T-helper 17 cell (primary cell): ENCODE measurements at regions not wholly inside any gene's neighbourhood (a gene's known extent, or its start where the extent isn't known, plus 50 kb on each side); places are given as distances from the start of the nearest gene placed in this dataset.

Source experiments
- ATAC-seq: fragments of 150-1000 bp; cut with Tn5 transposase; 2 replicates; pipeline ENCODE4 v1.10.0; 2021; ENCODE audit warnings: mild to moderate bottlenecking, moderate library complexity
- DNase-seq, 3 donors: peaks; one replicate each; pipeline versions ENCODE4 v3.0.0 to v3.0.0-alpha.2; 2020 to 2021
- H3K9me3 ChIP-seq: one replicate; pipeline ENCODE4 v1.7.0; 2013; ENCODE audit warnings: low read length, mild to moderate bottlenecking; ENCODE audit not compliant: control insufficient read depth, poor library complexity, severe bottlenecking
- H3K27ac Mint-ChIP-seq: one replicate; pipeline ENCODE4 v1.8.0; 2022; ENCODE audit warnings: mild to moderate bottlenecking, moderate library complexity, mixed read lengths
- H3K27me3 Mint-ChIP-seq: one replicate; pipeline ENCODE4 v1.8.0; 2022; ENCODE audit warnings: mixed read lengths
- H3K36me3 Mint-ChIP-seq: one replicate; pipeline ENCODE4 v1.8.0; 2022; ENCODE audit warnings: low read depth, mixed read lengths
- H3K4me1 Mint-ChIP-seq: one replicate; pipeline ENCODE4 v1.8.0; 2022; ENCODE audit warnings: mild to moderate bottlenecking, mixed read lengths
- H3K4me3 Mint-ChIP-seq: one replicate; pipeline ENCODE4 v1.8.0; 2022; ENCODE audit warnings: mild to moderate bottlenecking, moderate library complexity, mixed read lengths

DNA sequence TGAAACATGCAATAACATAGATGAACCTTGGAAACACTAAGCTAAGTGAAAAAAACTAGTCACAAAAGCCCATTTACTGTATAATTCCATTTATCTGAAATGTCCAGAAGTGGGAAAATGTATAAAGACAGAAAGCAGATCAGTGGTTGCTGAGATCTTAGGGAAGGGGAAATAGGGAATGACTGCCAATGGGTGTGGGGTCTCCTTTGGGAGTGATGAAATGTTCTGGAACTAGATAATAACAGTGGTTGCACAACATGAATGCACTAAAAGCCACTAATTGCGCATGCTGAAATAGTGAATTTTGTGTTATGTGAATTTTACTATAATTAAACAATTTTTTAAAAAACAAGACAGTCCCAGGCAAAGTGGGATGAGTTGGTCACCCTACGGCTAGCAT is 472.8 kb downstream of the CCDC171 start:
- no peaks in the 10 kb centered on the region for H3K27me3 Mint-ChIP-seq
- H3K9me3 ChIP-seq, result peaks cover 3% of the 10 kb centered on the region
- H3K36me3 Mint-ChIP-seq, result no peaks in the 10 kb centered on the region
- DNase-seq (no peak), ATAC-seq (no peak)
- H3K4me1 Mint-ChIP-seq, result no peaks in the 10 kb centered on the region
- no peak overlapping the region for H3K27ac Mint-ChIP-seq
- H3K4me3 Mint-ChIP-seq, result no peak overlapping the region

DNA sequence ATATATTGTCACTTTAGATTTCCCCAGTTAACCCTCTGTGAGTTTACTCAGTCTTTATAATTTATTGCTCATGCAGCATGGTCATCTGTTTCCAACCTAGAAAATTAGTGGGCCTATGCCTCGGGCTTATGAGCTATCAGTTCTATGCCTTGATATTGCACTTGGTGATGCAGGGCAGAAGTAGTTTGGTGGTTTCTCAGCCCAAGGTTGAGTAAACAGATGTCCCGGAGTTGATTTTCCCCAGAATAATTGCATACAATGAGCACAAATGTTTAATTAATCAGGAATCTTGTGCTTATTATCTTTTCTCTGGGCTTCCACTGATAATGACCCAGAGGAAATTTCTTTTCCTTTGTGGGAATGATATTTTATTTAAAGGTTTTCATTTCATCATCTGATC is 474.0 kb downstream of the CCDC171 start:
- Mint-ChIP-seq H3K36me3 (no peaks in the 10 kb centered on the region), H3K4me1 (no peaks in the 10 kb centered on the region), H3K27ac (no peak overlapping the region), H3K27me3 (no peaks in the 10 kb centered on the region), H3K4me3 (no peak overlapping the region)
- DNase-seq, result no peak
- no peak for ATAC-seq
- H3K9me3 ChIP-seq, result peaks cover 3% of the 10 kb centered on the region

DNA sequence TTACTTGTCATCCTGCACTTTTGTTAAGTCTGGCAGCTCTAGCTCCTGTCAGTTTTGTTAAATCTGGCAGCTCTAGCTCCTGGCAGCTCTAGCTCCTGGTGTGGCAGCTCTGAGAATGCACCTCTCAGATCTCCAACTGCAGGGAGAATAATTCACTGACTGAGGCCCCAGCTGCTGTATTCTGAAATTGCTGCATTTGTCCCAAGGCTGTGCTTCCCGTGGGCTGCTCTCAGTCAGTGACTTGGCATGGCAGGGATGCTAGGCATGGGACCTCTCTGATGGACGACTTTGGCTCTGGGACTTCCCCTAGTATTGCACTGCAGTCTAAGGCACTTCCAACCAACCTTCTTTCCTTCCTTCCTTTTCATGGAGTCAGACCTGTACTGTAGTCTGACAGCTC is 475.7 kb downstream of the CCDC171 start:
- Mint-ChIP-seq H3K27ac (no peak overlapping the region), H3K4me1 (no peaks in the 10 kb centered on the region), H3K27me3 (no peaks in the 10 kb centered on the region), H3K36me3 (no peaks in the 10 kb centered on the region), H3K4me3 (no peak overlapping the region)
- ATAC-seq (no peak), DNase-seq (no peak)
- H3K9me3 ChIP-seq, result peaks cover 3% of the 10 kb centered on the region

DNA sequence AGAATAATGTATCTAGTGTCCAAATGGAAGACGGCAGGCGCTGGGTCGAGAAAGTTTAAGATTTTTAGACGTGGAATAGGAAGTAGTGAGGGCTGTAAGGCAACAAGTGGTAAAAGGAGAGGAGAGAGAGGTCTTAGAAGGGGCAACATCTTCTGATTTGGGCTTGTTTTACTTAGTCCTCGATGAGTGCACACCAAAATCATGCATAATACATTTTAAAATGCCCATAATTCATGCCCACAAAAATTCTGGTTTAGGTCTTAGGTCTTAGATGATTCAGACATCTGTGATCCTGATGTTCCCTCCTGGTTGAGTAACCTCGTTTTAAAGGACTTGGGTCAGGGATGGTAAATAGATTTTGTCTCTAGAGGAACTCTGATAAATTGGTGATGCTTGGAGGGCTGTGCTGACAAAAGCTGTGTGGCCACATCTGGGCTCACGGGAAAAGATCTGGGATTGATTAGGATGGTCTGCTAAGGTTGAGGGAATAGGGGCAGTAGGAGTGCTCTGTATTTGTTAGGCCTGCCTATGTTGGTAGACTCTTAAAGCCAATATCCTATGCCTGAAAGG is 476.3 kb downstream of the CCDC171 start:
- ATAC-seq, result no peak
- no peaks in the 10 kb centered on the region for H3K27me3 Mint-ChIP-seq
- no peak for DNase-seq
- no peak overlapping the region for H3K27ac Mint-ChIP-seq
- no peaks in the 10 kb centered on the region for H3K4me1 Mint-ChIP-seq
- no peaks in the 10 kb centered on the region for H3K36me3 Mint-ChIP-seq
- peaks cover 3% of the 10 kb centered on the region for H3K9me3 ChIP-seq
- H3K4me3 Mint-ChIP-seq, result no peak overlapping the region

DNA sequence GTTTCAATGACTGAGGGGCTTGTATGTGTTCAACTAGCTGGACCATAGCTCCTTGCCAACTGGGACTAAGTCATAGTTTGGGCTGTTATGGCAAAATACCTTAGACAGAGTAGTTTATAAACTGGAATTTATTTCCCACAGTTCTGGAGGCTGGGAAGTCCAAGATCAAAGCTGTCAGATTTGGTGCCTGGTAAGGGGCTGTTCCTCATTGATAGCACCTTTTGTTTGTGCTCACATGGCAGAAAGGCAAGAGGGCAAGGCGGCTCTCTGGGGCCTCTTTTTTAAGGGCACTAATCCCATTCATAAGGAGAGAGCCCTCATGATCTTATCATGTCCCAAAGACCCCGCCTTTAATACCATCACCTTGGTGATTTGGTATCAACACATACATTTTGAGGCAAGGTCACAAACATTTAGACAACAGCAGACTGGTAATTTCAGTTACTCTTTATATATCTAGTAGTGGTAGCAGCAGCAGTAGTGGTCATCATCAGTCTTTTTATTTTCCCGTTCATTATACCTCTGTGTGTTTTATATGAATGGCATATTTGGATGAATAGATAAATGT is 477.0 kb downstream of the CCDC171 start:
- no peak overlapping the region for H3K4me3 Mint-ChIP-seq
- H3K27me3 Mint-ChIP-seq, result no peaks in the 10 kb centered on the region
- H3K4me1 Mint-ChIP-seq, result no peaks in the 10 kb centered on the region
- ATAC-seq, result no peak
- H3K36me3 Mint-ChIP-seq, result no peaks in the 10 kb centered on the region
- peaks cover 3% of the 10 kb centered on the region for H3K9me3 ChIP-seq
- H3K27ac Mint-ChIP-seq, result no peak overlapping the region
- no peak for DNase-seq

DNA sequence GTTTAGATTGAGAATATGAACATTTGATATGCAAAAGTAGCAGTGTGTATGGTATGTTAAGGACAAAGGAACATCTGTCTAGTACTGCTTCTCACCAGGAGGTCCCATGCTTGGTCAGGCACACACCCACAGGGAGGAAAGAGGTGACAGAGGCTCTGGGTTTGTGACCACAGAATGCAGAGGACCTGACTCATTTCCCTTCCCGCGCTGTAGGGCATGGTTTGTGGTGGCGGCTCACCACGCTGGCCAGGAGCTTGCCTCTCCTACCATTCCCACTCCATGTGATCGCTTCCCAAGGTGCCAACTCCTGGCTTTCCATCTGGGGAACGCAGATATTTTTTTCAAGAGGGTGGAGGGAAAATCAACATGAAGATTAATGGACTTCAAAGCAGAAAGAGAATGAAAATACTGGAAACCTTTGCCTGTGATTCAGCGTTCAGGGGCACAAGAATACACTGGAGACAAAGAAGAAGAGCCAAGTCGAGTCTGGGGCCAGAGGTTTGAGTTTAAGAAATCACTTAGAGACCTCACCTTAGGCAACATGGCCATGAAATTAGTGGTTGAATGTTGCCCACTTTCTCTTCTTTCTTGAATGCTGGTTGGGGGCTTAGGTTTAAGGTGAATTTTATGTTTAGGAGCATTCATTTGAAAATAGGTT is 477.8 kb downstream of the CCDC171 start:
- Mint-ChIP-seq H3K4me3 (no peak overlapping the region), H3K4me1 (no peaks in the 10 kb centered on the region), H3K27me3 (no peaks in the 10 kb centered on the region), H3K27ac (no peak overlapping the region), H3K36me3 (no peaks in the 10 kb centered on the region)
- DNase-seq, result no peak
- no peak for ATAC-seq
- H3K9me3 ChIP-seq, result peaks cover 3% of the 10 kb centered on the region

DNA sequence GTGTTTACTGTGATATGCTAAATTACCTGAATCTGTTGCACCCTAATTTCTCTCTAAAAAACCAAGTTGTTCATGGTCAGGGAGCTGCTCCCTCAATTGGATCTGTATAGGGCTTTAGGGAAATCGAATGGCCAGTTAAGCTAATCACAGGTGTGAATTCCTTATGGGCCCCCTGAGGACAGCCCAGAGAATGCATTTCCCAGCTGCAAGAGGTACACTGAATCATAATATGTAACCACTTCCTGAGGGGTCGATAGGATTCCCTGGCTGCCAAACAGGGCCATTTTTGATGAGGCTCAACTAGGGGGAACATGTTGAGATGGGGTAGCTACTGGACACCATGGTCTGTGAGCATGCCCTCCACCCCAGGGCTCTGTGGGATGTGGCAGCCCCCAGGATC is 478.6 kb downstream of the CCDC171 start:
- Mint-ChIP-seq H3K36me3 (no peaks in the 10 kb centered on the region), H3K4me3 (no peak overlapping the region), H3K27me3 (no peaks in the 10 kb centered on the region), H3K4me1 (no peaks in the 10 kb centered on the region), H3K27ac (no peak overlapping the region)
- DNase-seq (no peak), ATAC-seq (no peak)
- peaks cover 3% of the 10 kb centered on the region for H3K9me3 ChIP-seq

DNA sequence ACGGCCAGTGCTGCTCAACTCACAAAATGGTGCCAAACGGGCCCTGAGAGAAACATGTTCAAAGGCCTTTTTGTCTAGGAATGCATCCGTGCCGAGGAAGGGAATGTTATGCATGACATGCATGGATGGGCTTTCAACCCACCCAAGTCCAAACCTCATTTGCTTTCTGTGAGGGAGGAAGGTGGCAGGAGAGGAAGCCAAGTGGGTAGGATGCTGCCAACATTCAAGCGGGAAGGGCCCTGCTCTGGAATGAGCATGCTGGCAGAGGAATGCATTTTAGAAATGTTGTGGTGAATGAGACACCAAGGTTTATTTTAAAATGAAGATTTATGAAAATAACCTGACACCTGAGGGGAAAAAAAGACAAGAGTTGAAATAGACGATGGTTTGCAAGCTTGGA is 479.1 kb downstream of the CCDC171 start:
- no peak for DNase-seq
- H3K4me3 Mint-ChIP-seq, result no peak overlapping the region
- H3K4me1 Mint-ChIP-seq, result no peaks in the 10 kb centered on the region
- no peaks in the 10 kb centered on the region for H3K27me3 Mint-ChIP-seq
- no peak overlapping the region for H3K27ac Mint-ChIP-seq
- H3K36me3 Mint-ChIP-seq, result no peaks in the 10 kb centered on the region
- peaks cover 3% of the 10 kb centered on the region for H3K9me3 ChIP-seq
- ATAC-seq, result no peak

DNA sequence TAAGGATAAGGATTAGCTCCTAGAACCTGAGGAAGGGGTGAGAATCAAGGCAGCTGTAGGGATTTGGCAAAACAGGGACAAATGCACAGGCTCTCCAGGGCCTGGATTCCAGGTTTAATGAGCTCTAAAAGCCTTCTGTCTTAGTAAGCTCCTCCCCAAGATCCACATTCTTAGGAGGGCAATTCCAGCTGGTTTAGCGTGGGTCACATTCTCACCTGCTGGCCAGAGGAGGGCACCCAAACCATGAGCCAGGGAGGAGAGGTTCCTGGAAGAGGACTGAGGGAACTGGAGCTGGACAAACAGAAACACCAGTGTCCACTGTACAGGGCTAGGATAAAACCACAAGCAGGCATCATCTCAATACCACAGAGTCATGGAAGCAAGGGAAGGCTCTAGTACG is 480.0 kb downstream of the CCDC171 start:
- DNase-seq, result no peak
- no peak overlapping the region for H3K4me3 Mint-ChIP-seq
- peaks cover 3% of the 10 kb centered on the region for H3K9me3 ChIP-seq
- H3K36me3 Mint-ChIP-seq, result no peaks in the 10 kb centered on the region
- H3K27ac Mint-ChIP-seq, result no peak overlapping the region
- no peak for ATAC-seq
- no peaks in the 10 kb centered on the region for H3K4me1 Mint-ChIP-seq
- H3K27me3 Mint-ChIP-seq, result no peaks in the 10 kb centered on the region

DNA sequence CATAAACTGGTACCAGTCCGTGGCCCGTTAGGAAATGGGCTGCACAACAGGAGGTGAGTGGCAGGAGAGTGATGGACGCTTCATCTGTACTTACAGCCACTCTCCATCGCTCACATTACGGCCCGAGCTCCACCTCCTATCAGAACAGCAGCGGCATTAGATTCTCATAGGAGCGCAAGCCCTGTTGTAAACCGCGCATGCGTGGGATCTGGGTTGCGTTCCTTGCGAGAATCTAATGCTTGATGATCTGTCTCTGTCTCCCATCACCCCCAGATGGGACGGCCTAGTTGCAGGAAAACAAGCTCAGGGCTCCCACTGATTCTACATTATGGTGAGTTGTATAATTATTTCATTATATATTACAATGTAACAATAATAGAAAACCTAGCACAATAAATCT is 480.4 kb downstream of the CCDC171 start:
- ATAC-seq (no peak), DNase-seq (no peak)
- H3K36me3 Mint-ChIP-seq, result no peaks in the 10 kb centered on the region
- H3K27ac Mint-ChIP-seq, result no peak overlapping the region
- H3K4me1 Mint-ChIP-seq, result no peaks in the 10 kb centered on the region
- H3K9me3 ChIP-seq, result peaks cover 3% of the 10 kb centered on the region
- H3K4me3 Mint-ChIP-seq, result no peak overlapping the region
- H3K27me3 Mint-ChIP-seq, result no peaks in the 10 kb centered on the region

DNA sequence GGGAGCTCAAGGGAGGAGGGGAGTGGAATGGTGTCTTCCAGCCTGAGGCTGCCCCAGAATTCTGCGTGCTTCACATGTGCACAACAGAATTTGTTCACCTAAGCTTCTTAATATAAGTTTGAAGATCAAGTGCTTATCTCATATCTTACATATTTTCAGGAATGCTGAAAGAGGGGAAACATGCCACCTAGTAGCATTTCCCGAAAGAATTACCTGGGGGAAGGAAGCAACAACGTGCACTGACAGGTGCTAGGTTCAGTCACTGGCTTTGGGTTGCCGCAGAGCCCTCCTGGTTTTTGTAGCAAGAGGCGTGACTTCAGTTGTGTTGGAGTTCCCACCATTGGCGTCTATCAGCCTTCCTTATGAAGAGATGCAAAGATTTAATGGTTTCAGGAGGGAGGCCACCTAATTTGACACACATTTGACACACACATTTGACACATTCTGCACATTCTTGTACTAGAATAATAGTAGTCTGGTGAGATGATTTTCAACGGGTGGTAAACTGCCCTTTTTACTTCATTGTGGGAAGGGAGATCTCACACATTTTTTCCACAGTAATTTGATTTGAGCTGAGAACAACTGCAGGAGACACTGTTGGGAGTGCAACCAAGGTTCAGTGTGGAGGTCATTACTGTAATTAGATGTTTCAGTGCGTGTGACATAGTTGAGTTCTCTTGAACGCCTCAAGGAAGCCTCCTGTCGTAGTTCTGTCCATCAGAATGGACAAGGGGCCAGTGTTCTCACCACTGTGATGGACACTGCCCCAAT is 481.3 kb downstream of the CCDC171 start:
- Mint-ChIP-seq H3K27ac (no peak overlapping the region), H3K4me3 (no peak overlapping the region), H3K36me3 (no peaks in the 10 kb centered on the region), H3K4me1 (no peaks in the 10 kb centered on the region), H3K27me3 (no peaks in the 10 kb centered on the region)
- DNase-seq (no peak), ATAC-seq (no peak)
- H3K9me3 ChIP-seq, result peaks cover 3% of the 10 kb centered on the region

DNA sequence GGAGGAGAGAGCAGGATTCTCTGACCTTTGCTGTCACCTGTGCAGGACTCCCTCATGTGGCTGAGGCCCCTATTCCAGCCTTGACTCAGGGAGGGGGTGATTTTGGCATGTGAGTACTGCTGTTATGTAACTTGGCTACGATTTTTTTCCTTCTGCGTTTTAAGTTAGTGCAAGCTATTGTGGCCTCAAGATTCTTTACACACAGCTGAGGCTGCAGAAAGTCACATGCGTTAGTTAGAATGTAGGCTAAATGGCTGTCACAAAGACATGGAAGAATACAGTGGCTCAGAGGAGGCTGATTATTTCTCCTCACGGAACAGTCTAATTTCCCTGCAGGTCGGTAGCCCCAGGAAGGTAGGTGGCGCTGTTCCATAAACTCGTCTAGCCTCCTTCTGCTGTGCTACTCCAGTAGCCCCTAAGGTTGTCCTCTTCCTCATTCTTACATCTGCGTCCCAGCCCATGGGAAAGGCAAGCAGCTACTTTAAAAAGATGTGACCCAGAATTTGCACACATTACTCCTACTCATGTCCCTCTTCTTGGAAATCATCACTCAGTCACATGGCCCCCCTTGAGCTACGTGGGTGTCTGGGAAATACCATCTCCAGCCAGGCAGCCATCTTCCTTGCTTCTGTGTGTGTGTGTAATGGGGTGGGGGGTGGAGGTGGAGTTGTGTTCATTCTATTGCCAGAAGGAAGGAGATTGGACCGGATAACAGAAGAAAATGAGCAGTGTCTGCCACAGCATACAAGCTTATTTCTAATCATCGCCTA is 486.6 kb downstream of the CCDC171 start:
- H3K27me3 Mint-ChIP-seq, result no peaks in the 10 kb centered on the region
- H3K27ac Mint-ChIP-seq, result no peak overlapping the region
- no peaks in the 10 kb centered on the region for H3K36me3 Mint-ChIP-seq
- DNase-seq (no peak), ATAC-seq (no peak)
- no peaks in the 10 kb centered on the region for H3K9me3 ChIP-seq
- no peaks in the 10 kb centered on the region for H3K4me1 Mint-ChIP-seq
- no peak overlapping the region for H3K4me3 Mint-ChIP-seq
